GM19025 (cell line): ENCODE measurements at regions not wholly inside any gene's neighbourhood (a gene's known extent, or its start where the extent isn't known, plus 50 kb on each side); places are given as distances from the start of the nearest gene placed in this dataset.

Source experiments
- ATAC-seq: cut with Tn5 transposase; IDR thresholded peaks from one replicate; pipeline ENCODE4 v1.9.1; 2021; ENCODE audit warnings: mild to moderate bottlenecking, low read depth, moderate library complexity; ENCODE audit not compliant: unreplicated experiment

GRCh38 chr12:21993438-21993981 lies 52.3 kb upstream of the ABCC9 start:
- ATAC-seq: no peak

GRCh38 chr12:21992823-21993222 lies 51.6 kb upstream of the ABCC9 start:
- peak; percentile 95 for ATAC-seq

GRCh38 chr12:21991526-21991925 lies 50.3 kb upstream of the ABCC9 start:
- no peak for ATAC-seq
